HepG2 (cell line): ENCODE measurements at regions not wholly inside any gene's neighbourhood (a gene's known extent, or its start where the extent isn't known, plus 50 kb on each side); places are given as distances from the start of the nearest gene placed in this dataset.

Source experiments
- ATF4 ChIP-seq, 2 experiments: fragments of 450-650 bp in 1 of 2; sonication (generic) in 1 of 2; formaldehyde crosslinking; IDR thresholded peaks; 2 replicates each; pipeline versions ENCODE4 v1.5.0 to v1.8.0; 2020 to 2022; ENCODE audit warnings: mild to moderate bottlenecking in 1 of 2, missing genetic modification reagents in 1 of 2
- ATF7 ChIP-seq, 2 experiments: fragments of 450-650 bp in 1 of 2; sonication (generic) in 1 of 2; formaldehyde crosslinking in 1 of 2; IDR thresholded peaks; 2 replicates each; pipeline versions ENCODE4 v1.4.0 to v1.6.1; 2016 to 2020; ENCODE audit warnings: antibody characterized with exemption in 1 of 2, mild to moderate bottlenecking in 1 of 2, missing genetic modification reagents in 1 of 2
- CBX2 ChIP-seq, 2 experiments: fragments of 200-600 bp in 1 of 2; sonication (generic); formaldehyde crosslinking in 1 of 2; IDR thresholded peaks; 2 replicates each; pipeline versions ENCODE4 v1.7.0 to v1.8.1; 2018 to 2022; ENCODE audit warnings: low read depth in 2 of 2, low read length in 1 of 2, mild to moderate bottlenecking in 1 of 2, missing genetic modification reagents in 1 of 2
- CREM ChIP-seq, 2 experiments: sonication (generic) in 1 of 2; formaldehyde crosslinking in 1 of 2; IDR thresholded peaks; 2 replicates each; pipeline versions ENCODE4 v1.4.0 to v1.6.1; 2016 to 2020; ENCODE audit warnings: antibody characterized with exemption in 1 of 2, mild to moderate bottlenecking in 1 of 2, missing genetic modification reagents in 1 of 2
- DNMT1 ChIP-seq: sonication (generic); formaldehyde crosslinking; IDR thresholded peaks from 2 replicates; pipeline ENCODE4 v1.5.1; 2020; ENCODE audit warnings: mild to moderate bottlenecking, missing genetic modification reagents
- FOXK1 ChIP-seq: sonication (generic); formaldehyde crosslinking; IDR thresholded peaks from 2 replicates; pipeline ENCODE4 v1.4.0; 2020; ENCODE audit warnings: low read depth, missing genetic modification reagents, borderline replicate concordance
- FOXO4 ChIP-seq: sonication (generic); formaldehyde crosslinking; conservative IDR thresholded peaks from 2 replicates; pipeline ENCODE4 v1.8.1; 2023; ENCODE audit warnings: missing genetic modification reagents
- IRF2 ChIP-seq: IDR thresholded peaks from 2 replicates; pipeline ENCODE4 v1.6.1; 2018; ENCODE audit warnings: missing genetic modification reagents, missing compliant biosample characterization
- MTF2 ChIP-seq: sonication (generic); formaldehyde crosslinking; IDR thresholded peaks from 2 replicates; pipeline ENCODE4 v1.5.0; 2020; ENCODE audit warnings: missing genetic modification reagents, borderline replicate concordance
- POGZ ChIP-seq: sonication (generic); formaldehyde crosslinking; IDR thresholded peaks from 2 replicates; pipeline ENCODE4 v1.4.0; 2020; ENCODE audit warnings: mild to moderate bottlenecking, missing genetic modification reagents
- SAP130 ChIP-seq: IDR thresholded peaks from 2 replicates; pipeline ENCODE4 v1.6.1; 2016; ENCODE audit warnings: low read depth
- TERF1 ChIP-seq: sonication (generic); formaldehyde crosslinking; IDR thresholded peaks from 2 replicates; pipeline ENCODE4 v1.8.0; 2022; ENCODE audit warnings: mild to moderate bottlenecking, missing genetic modification reagents, moderate library complexity
- ZBTB1 ChIP-seq: sonication (generic); formaldehyde crosslinking; IDR thresholded peaks from 2 replicates; pipeline ENCODE4 v1.4.0; 2020; ENCODE audit warnings: missing genetic modification reagents, borderline replicate concordance
- ZFP36 ChIP-seq: fragments of 150-350 bp; IDR thresholded peaks from 2 replicates; pipeline ENCODE4 v1.6.1; 2018; ENCODE audit warnings: borderline replicate concordance, low read length, low read depth; ENCODE audit not compliant: partially characterized antibody
- ZFP41 ChIP-seq: sonication (generic); formaldehyde crosslinking; IDR thresholded peaks from 2 replicates; pipeline ENCODE4 v1.4.0; 2020; ENCODE audit warnings: mild to moderate bottlenecking, missing genetic modification reagents, borderline replicate concordance
- ZNF121 ChIP-seq: sonication (generic); formaldehyde crosslinking; IDR thresholded peaks from 2 replicates; pipeline ENCODE4 v1.5.0; 2020; ENCODE audit warnings: mild to moderate bottlenecking, missing genetic modification reagents
- ZNF256 ChIP-seq: sonication (generic); formaldehyde crosslinking; conservative IDR thresholded peaks from 2 replicates; pipeline ENCODE4 v1.4.0; 2020; ENCODE audit warnings: missing genetic modification reagents
- ZNF333 ChIP-seq: sonication (generic); formaldehyde crosslinking; IDR thresholded peaks from 2 replicates; pipeline ENCODE4 v1.4.0; 2020; ENCODE audit warnings: mild to moderate bottlenecking, missing genetic modification reagents, borderline replicate concordance
- ZNF441 ChIP-seq: sonication (generic); formaldehyde crosslinking; IDR thresholded peaks from 2 replicates; pipeline ENCODE4 v1.7.0; 2021; ENCODE audit warnings: missing genetic modification reagents, borderline replicate concordance
- ZNF614 ChIP-seq: IDR thresholded peaks from 2 replicates; pipeline ENCODE4 v1.6.1; 2018; ENCODE audit warnings: missing biosample characterization, missing genetic modification reagents, inconsistent platforms, borderline replicate concordance
- ZNF660 ChIP-seq: sonication (generic); formaldehyde crosslinking; IDR thresholded peaks from 2 replicates; pipeline ENCODE4 v1.5.1; 2020; ENCODE audit warnings: mild to moderate bottlenecking, low read depth, missing genetic modification reagents, borderline replicate concordance
- ZNF740 ChIP-seq: sonication (generic); formaldehyde crosslinking; IDR thresholded peaks from 2 replicates; pipeline ENCODE4 v1.4.0; 2020; ENCODE audit warnings: missing genetic modification reagents
- ZNF781 ChIP-seq: sonication (generic); formaldehyde crosslinking; IDR thresholded peaks from 2 replicates; pipeline ENCODE4 v1.5.1; 2020; ENCODE audit warnings: borderline replicate concordance, mild to moderate bottlenecking, missing genetic modification reagents; ENCODE audit errors: not compliant biosample characterization
- TF ChIP-seq, protein P1 (sequence below): sonication (generic); formaldehyde crosslinking; IDR thresholded peaks from 2 replicates; pipeline ENCODE4 v1.8.1; 2023; ENCODE audit warnings: mild to moderate bottlenecking, missing genetic modification reagents

DNA sequence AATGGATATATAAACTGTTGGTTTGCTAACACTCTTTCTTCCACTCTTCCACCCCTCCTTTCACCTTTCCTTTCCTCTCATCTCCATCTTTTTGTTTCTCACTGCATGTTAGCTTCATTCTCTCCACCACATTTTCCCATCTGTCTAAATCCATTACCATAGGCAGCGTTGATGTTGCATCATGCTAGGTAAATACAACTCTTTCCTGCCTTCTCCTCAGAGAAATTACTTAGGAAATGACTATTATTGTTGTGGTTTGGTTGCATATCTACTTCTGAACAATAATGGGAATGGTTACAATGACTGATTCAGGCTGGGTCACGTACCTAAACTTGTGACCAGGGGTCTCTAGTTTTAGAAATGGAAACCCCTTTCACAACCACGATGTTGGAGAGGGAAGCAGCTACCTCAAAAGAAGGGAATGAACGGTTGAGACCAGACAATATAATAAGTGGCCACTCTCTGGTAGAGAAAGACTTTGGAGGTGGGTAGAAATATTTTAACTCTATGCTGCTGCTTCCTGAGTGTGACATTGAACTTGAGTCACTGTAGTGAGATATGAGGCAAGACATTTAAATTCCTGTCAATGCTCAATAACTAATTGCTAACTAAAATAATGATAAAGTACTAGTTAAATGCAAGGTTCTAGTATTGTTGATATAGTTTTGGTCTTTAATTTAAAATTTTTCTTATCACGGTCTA lies 314.1 kb upstream of the TGFBR2 start (continued):
- TF ChIP-seq FOXO4: no peak
- TF ChIP-seq ZBTB1: no peak
- no peak for TF ChIP-seq ZNF256 (CRISPR knock-in tag)
- TF ChIP-seq ZNF781: no peak
- peak; percentile 46 for TF ChIP-seq SAP130 (CRISPR knock-in tag)
- TF ChIP-seq ATF7 (IDR thresholded peaks at IDR 0.05): peak; percentile 73
- no peak for TF ChIP-seq ATF7 (CRISPR knock-in tag; IDR thresholded peaks at IDR 0.05)
- peak in 1 of 2 experiments; percentile 99; a peak in 2 of 4 replicates for TF ChIP-seq ATF4 (CRISPR knock-in tag; IDR thresholded peaks at IDR 0.05)
- peak; percentile 91 for TF ChIP-seq POGZ (CRISPR knock-in tag)
- peak; percentile 25; the same call in 1 of the 2 replicates for TF ChIP-seq CREM (IDR thresholded peaks at IDR 0.05)
- no peak for TF ChIP-seq CREM (CRISPR knock-in tag; IDR thresholded peaks at IDR 0.05)
- no peak for TF ChIP-seq ZNF441 (CRISPR knock-in tag)
- TF ChIP-seq, protein P1, sequence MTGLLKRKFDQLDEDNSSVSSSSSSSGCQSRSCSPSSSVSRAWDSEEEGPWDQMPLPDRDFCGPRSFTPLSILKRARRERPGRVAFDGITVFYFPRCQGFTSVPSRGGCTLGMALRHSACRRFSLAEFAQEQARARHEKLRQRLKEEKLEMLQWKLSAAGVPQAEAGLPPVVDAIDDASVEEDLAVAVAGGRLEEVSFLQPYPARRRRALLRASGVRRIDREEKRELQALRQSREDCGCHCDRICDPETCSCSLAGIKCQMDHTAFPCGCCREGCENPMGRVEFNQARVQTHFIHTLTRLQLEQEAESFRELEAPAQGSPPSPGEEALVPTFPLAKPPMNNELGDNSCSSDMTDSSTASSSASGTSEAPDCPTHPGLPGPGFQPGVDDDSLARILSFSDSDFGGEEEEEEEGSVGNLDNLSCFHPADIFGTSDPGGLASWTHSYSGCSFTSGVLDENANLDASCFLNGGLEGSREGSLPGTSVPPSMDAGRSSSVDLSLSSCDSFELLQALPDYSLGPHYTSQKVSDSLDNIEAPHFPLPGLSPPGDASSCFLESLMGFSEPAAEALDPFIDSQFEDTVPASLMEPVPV (CRISPR knock-in tag): no peak
- TF ChIP-seq FOXK1 (CRISPR knock-in tag): no peak
- TF ChIP-seq ZNF740: no peak
- no peak for TF ChIP-seq DNMT1 (CRISPR knock-in tag)
- no peak for TF ChIP-seq TERF1 (CRISPR knock-in tag)
- TF ChIP-seq ZNF121: no peak
- TF ChIP-seq ZFP36: no peak
- TF ChIP-seq ZNF660 (CRISPR knock-in tag): no peak
- no peak for TF ChIP-seq ZFP41 (CRISPR knock-in tag)
- 0 out of 2 replicates have a peak, but pooled peaks have one; percentile 25 for TF ChIP-seq IRF2
- no peak for TF ChIP-seq CBX2 (IDR thresholded peaks at IDR 0.05; ENCODE audit: low read depth, low read length)
- TF ChIP-seq CBX2 (CRISPR knock-in tag; IDR thresholded peaks at IDR 0.05; ENCODE audit: low read depth): no peak
- TF ChIP-seq MTF2 (CRISPR knock-in tag): no peak
- no peak for TF ChIP-seq ZNF333
- peak; percentile 94 for TF ChIP-seq ZNF614
